K562 (cell line): ENCODE measurements at regions not wholly inside any gene's neighbourhood (a gene's known extent, or its start where the extent isn't known, plus 50 kb on each side); places are given as distances from the start of the nearest gene placed in this dataset.

ENCODE experiments used
- ATAC-seq: fragments of 200-7000 bp; cut with Tn5 transposase; 3 replicates; pipeline ENCODE4 v1.9.1; 2020; ENCODE audit warnings: moderate library complexity
- BruUV-seq: library from RNA; stranded (reverse); fragments of 400-500 nt; replicated peaks from 2 replicates; lab custom pipeline; 2021; lab: Mats Ljungman, UMichigan
- CTCF ChIA-PET: fragments of 300-600 bp; formaldehyde crosslinking; extraction: SDS; loops from one replicate; lab custom pipeline; 2021; ENCODE audit warnings: low intra/inter-chr PET ratio; lab: Yijun Ruan, JAX
- POLR2A ChIA-PET: fragments of 300-600, 350-650 bp; sonication (Branson Sonifier 250); formaldehyde crosslinking; extraction: SDS; loops from one replicate; lab custom pipeline; 2021; ENCODE audit warnings: antibody characterized with exemption, inconsistent platforms; lab: Yijun Ruan, JAX
- DNase-seq, 4 experiments: peaks; one replicate each; pipeline versions ENCODE4 v3.0.0 to v3.0.0-alpha.2; 2011 to 2018; ENCODE audit warnings: low spot score in 3 of 4, mixed read lengths in 3 of 4; ENCODE audit errors: extremely low read depth in 1 of 4
- FAIRE-seq: peaks from 2 replicates; lab custom pipeline; 2011; peaks lifted over from hg19 to GRCh38; lab: Jason Lieb, UNC
- H2AFZ ChIP-seq: 2 replicates; pipeline ENCODE4 v1.6.0; 2011; ENCODE audit warnings: low read depth, low read length, control low read depth, inconsistent platforms
- H3K27ac ChIP-seq: fragments of 200-600 bp; 3 replicates; pipeline ENCODE4 v1.8.0; 2011; ENCODE audit warnings: low read depth, mild to moderate bottlenecking, control low read depth, inconsistent platforms, low read length, moderate library complexity, mixed read lengths; ENCODE audit errors: extremely low read depth
- H3K27me3 ChIP-seq, 2 experiments: fragments of 300-600 bp in 1 of 2; 2 replicates in 1 of 2; 3 replicates in 1 of 2; pipeline versions ENCODE4 v1.6.0 to v1.8.0; 2011; ENCODE audit warnings: inconsistent platforms in 2 of 2, low read length in 2 of 2, mild to moderate bottlenecking in 1 of 2, mixed read lengths in 1 of 2, moderate library complexity in 1 of 2; ENCODE audit not compliant: control insufficient read depth in 2 of 2, insufficient read depth in 2 of 2
- H3K36me3 ChIP-seq: fragments of 300-600 bp; 3 replicates; pipeline ENCODE4 v1.8.0; 2011; ENCODE audit warnings: mild to moderate bottlenecking, low read length, inconsistent platforms; ENCODE audit not compliant: control insufficient read depth, insufficient read depth
- H3K4me1 ChIP-seq, 2 experiments: fragments of 200-600 bp in 1 of 2; replicated peaks in 1 of 2; 2 replicates in 1 of 2; 3 replicates in 1 of 2; pipeline versions ENCODE4 v1.5.1 to v1.8.0; 2011; ENCODE audit warnings: inconsistent platforms in 2 of 2, low read length in 2 of 2, mild to moderate bottlenecking in 1 of 2, mixed read lengths in 1 of 2, moderate library complexity in 1 of 2; ENCODE audit not compliant: control insufficient read depth in 2 of 2, insufficient read depth in 2 of 2
- H3K4me2 ChIP-seq: 2 replicates; pipeline ENCODE4 v1.6.1; 2011; ENCODE audit warnings: low read length, control low read depth, inconsistent platforms, mixed read lengths; ENCODE audit not compliant: insufficient read depth
- H3K4me3 ChIP-seq: fragments of 200-600 bp; sonication (generic), shearing (Covaris generic); 2 replicates; pipeline ENCODE4 v1.5.1; 2016; ENCODE audit warnings: control low read depth, inconsistent platforms
- H3K79me2 ChIP-seq: fragments of 200-600 bp; 3 replicates; pipeline ENCODE4 v1.8.0; 2011; ENCODE audit warnings: low read length, inconsistent platforms; ENCODE audit not compliant: control insufficient read depth, insufficient read depth
- H3K9ac ChIP-seq, 2 experiments: 2 replicates each; pipeline versions ENCODE4 v1.6.0 to v1.6.1; 2011; ENCODE audit warnings: low read depth in 2 of 2, low read length in 2 of 2, control low read depth in 1 of 2, inconsistent platforms in 1 of 2, mild to moderate bottlenecking in 1 of 2, mixed read lengths in 1 of 2; ENCODE audit not compliant: insufficient read depth in 1 of 2
- H3K9me1 ChIP-seq: one replicate; pipeline ENCODE4 v1.6.0; 2011; ENCODE audit warnings: inconsistent platforms, mild to moderate bottlenecking, low read length, moderate library complexity; ENCODE audit not compliant: control insufficient read depth, insufficient read depth
- H3K9me3 ChIP-seq: replicated peaks from 2 replicates; pipeline ENCODE4 v1.5.1; 2011; ENCODE audit warnings: low read depth, low read length, inconsistent platforms; ENCODE audit not compliant: control insufficient read depth, insufficient read depth
- H4K20me1 ChIP-seq: replicated peaks from 2 replicates; pipeline ENCODE4 v1.6.1; 2011; ENCODE audit warnings: low read length, inconsistent platforms, mixed read lengths; ENCODE audit not compliant: control insufficient read depth, insufficient read depth
- ARID1B ChIP-seq: fragments of 450-650 bp; IDR thresholded peaks from 2 replicates; pipeline ENCODE4 v1.6.1; 2016; ENCODE audit warnings: antibody characterized with exemption, mild to moderate bottlenecking, inconsistent platforms
- ARID4B ChIP-seq: sonication (generic); formaldehyde crosslinking; IDR thresholded peaks from 2 replicates; pipeline ENCODE4 v1.8.0; 2022; ENCODE audit warnings: mild to moderate bottlenecking, missing genetic modification reagents
- BACH1 ChIP-seq: fragments of 200-800 bp; sonication (Bioruptor generic); IDR thresholded peaks from 2 replicates; pipeline ENCODE4 v1.6.1; 2016; ENCODE audit warnings: missing genetic modification characterization, missing compliant biosample characterization
- CHCHD3 ChIP-seq: fragments of 250-450 bp; sonication (Bioruptor Pico); IDR thresholded peaks from 2 replicates; pipeline ENCODE4 v2.1.2; 2022; ENCODE audit warnings: mild to moderate bottlenecking
- DACH1 ChIP-seq: fragments of 450-650 bp; IDR thresholded peaks from 2 replicates; pipeline ENCODE4 v1.6.1; 2018; ENCODE audit not compliant: partially characterized antibody
- E2F8 ChIP-seq: fragments of 450-650 bp; IDR thresholded peaks from 2 replicates; pipeline ENCODE4 v1.7.1; 2018; ENCODE audit warnings: mild to moderate bottlenecking, low read depth; ENCODE audit not compliant: partially characterized antibody
- ETV5 ChIP-seq: sonication (generic); formaldehyde crosslinking; IDR thresholded peaks from 2 replicates; pipeline ENCODE4 v1.4.0; 2020; ENCODE audit warnings: low read depth, mild to moderate bottlenecking, missing genetic modification reagents
- FOXP1 ChIP-seq: sonication (generic); formaldehyde crosslinking; IDR thresholded peaks from 2 replicates; pipeline ENCODE4 v1.8.0; 2022; ENCODE audit warnings: mild to moderate bottlenecking, missing genetic modification reagents
- HBP1 ChIP-seq: fragments of 450-650 bp; formaldehyde crosslinking; IDR thresholded peaks from 2 replicates; pipeline ENCODE4 v1.4.0; 2022; ENCODE audit warnings: missing genetic modification characterization
- KLF1 ChIP-seq: fragments of 450-650 bp; IDR thresholded peaks from 2 replicates; pipeline ENCODE4 v1.6.1; 2016; ENCODE audit warnings: missing genetic modification characterization, missing compliant biosample characterization
- NR2C2 ChIP-seq, 2 experiments: fragments of 200-800 bp in 1 of 2; sonication (Bioruptor generic) in 1 of 2; sonication (generic) in 1 of 2; formaldehyde crosslinking in 1 of 2; IDR thresholded peaks; 2 replicates each; pipeline versions ENCODE4 v1.6.1 to v1.8.0; 2016 to 2022; ENCODE audit warnings: mild to moderate bottlenecking in 1 of 2, missing compliant biosample characterization in 1 of 2, missing genetic modification characterization in 1 of 2, missing genetic modification reagents in 1 of 2
- POLR2A ChIP-seq: fragments of 450-650 bp; conservative IDR thresholded peaks from 2 replicates; pipeline ENCODE4 v1.6.1; 2016
- TAF9B ChIP-seq: fragments of 450-650 bp; IDR thresholded peaks from 2 replicates; pipeline ENCODE4 v1.6.1; 2018; ENCODE audit warnings: mild to moderate bottlenecking; ENCODE audit not compliant: partially characterized antibody
- ZFP36 ChIP-seq: fragments of 150-350 bp; IDR thresholded peaks from 2 replicates; pipeline ENCODE4 v1.6.1; 2018; ENCODE audit warnings: low read length, low read depth; ENCODE audit not compliant: partially characterized antibody
- ZNF133 ChIP-seq: fragments of 250-450 bp; sonication (Bioruptor Pico); IDR thresholded peaks from 2 replicates; pipeline ENCODE4 v1.4.0; 2020; ENCODE audit warnings: mild to moderate bottlenecking
- ZNF263 ChIP-seq: sonication (generic); formaldehyde crosslinking; IDR thresholded peaks from 2 replicates; pipeline ENCODE4 v1.8.0; 2022; ENCODE audit warnings: mild to moderate bottlenecking, missing genetic modification reagents, borderline replicate concordance
- ZNF282 ChIP-seq: sonication (generic); formaldehyde crosslinking; IDR thresholded peaks from 2 replicates; pipeline ENCODE4 v1.8.1; 2023; ENCODE audit warnings: missing genetic modification reagents
- WGBS: fragments of 100-300 bp; shearing (Covaris generic); methylation state at CpG from one replicate; pipeline ENCODE4 v1.1.6; 2016; ENCODE audit warnings: low coverage, mixed read lengths; ENCODE audit not compliant: insufficient coverage; ENCODE audit errors: missing lambda C conversion rate; 5-methylcytosine and 5-hydroxymethylcytosine counted together
- in situ Hi-C: fragments of 300-500 bp; cut with MboI; formaldehyde crosslinking; loops from 4 replicates; pipeline ENCODE4 v1.15.0; 2018; ENCODE audit warnings: inconsistent platforms, mixed read lengths
- intact Hi-C: fragments of 100-400 bp; cut with micrococcal nuclease; formaldehyde crosslinking; loops from 2 replicates; pipeline ENCODE4 v1.14.2; 2022

- BruUV-seq = no TSS peak
- ChIA-PET CTCF (no interaction called here), POLR2A (no interaction called here)
- Histone ChIP-seq H3K4me1 (no peaks in the 10 kb centered on the region), H3K4me3 (no peak overlapping the region), H2AFZ (no peak overlapping the region), H3K79me2 (no peaks in the 10 kb centered on the region), H4K20me1 (no peaks in the 10 kb centered on the region), H3K4me2 (no peak overlapping the region), H3K9me3 (no peaks in the 10 kb centered on the region), H3K36me3 (no peaks in the 10 kb centered on the region), H3K9ac (no peak overlapping the region), H3K27ac (no peak overlapping the region), H3K27me3 (no peaks in the 10 kb centered on the region), H3K9me1 (no peaks in the 10 kb centered on the region)
- in situ Hi-C loops (no loop called here), intact Hi-C loops (no loop called here)
- no peak for ATAC-seq
- TF ChIP-seq BACH1 (tag) (no peak), ARID4B (CRISPR knock-in tag) (no peak), HBP1 (CRISPR knock-in tag) (no peak), NR2C2 (CRISPR knock-in tag; IDR thresholded peaks at IDR 0.05) (no peak), NR2C2 (tag; IDR thresholded peaks at IDR 0.05) (no peak), ZNF133 (CRISPR knock-in tag) (no peak), DACH1 (no peak), ARID1B (no peak), ZNF263 (CRISPR knock-in tag) (no peak), POLR2A (no peak), TAF9B (no peak), ZFP36 (no peak), KLF1 (tag) (no peak), CHCHD3 (no peak), E2F8 (no peak), FOXP1 (CRISPR knock-in tag) (no peak), ZNF282 (CRISPR knock-in tag) (no peak), ETV5 (no peak)
- 0% methylated on average over 1 of the region's 1 CpG for WGBS
- DNase-seq = no peak
- no peak for FAIRE-seq
These were observed 165.4 kb downstream of the KCTD12 start for GRCh38 chr13:76720821-76721220.
